IPS DF 6.9 (cell line): ENCODE measurements at regions not wholly inside any gene's neighbourhood (a gene's known extent, or its start where the extent isn't known, plus 50 kb on each side); places are given as distances from the start of the nearest gene placed in this dataset.

ENCODE experiments used
- DNase-seq: peaks from one replicate; pipeline ENCODE4 v3.0.0-alpha.2; 2013; ENCODE audit warnings: low read depth, low spot score
- H3K27ac ChIP-seq: one replicate; pipeline ENCODE4 v1.5.1; 2013; ENCODE audit warnings: low read length, control low read depth
- H3K27me3 ChIP-seq: 2 replicates; pipeline ENCODE4 v1.6.1; 2013; ENCODE audit warnings: mild to moderate bottlenecking, low read length; ENCODE audit not compliant: control insufficient read depth, insufficient read depth
- H3K36me3 ChIP-seq: 2 replicates; pipeline ENCODE4 v1.6.1; 2013; ENCODE audit warnings: low read length; ENCODE audit not compliant: control insufficient read depth, insufficient read depth
- H3K4me1 ChIP-seq: 2 replicates; pipeline ENCODE4 v1.6.1; 2013; ENCODE audit warnings: low read length; ENCODE audit not compliant: control insufficient read depth, insufficient read depth
- H3K4me3 ChIP-seq: 2 replicates; pipeline ENCODE4 v1.5.1; 2013; ENCODE audit warnings: mild to moderate bottlenecking, low read length
- H3K9me3 ChIP-seq: 2 replicates; pipeline ENCODE4 v1.6.1; 2013; ENCODE audit warnings: low read length, inconsistent platforms; ENCODE audit not compliant: control insufficient read depth, insufficient read depth
- WGBS: extraction: QIAGEN DNeasy Blood & Tissue Kit; methylation state at CpG from one replicate; pipeline ENCODE4 v1.1.7; 2013; ENCODE audit warnings: mixed read lengths, missing lambda C conversion rate; ENCODE audit not compliant: insufficient read length, insufficient coverage; 5-methylcytosine and 5-hydroxymethylcytosine counted together

GRCh38 chr9:80359941-80360881 lies 788.4 kb downstream of the TLE4 start:
- no peaks in the 10 kb centered on the region for H3K4me1 ChIP-seq
- DNase-seq = no peak
- H3K4me3 ChIP-seq = no peak overlapping the region
- no peaks in the 10 kb centered on the region for H3K9me3 ChIP-seq
- H3K27ac ChIP-seq = no peak overlapping the region
- no peaks in the 10 kb centered on the region for H3K27me3 ChIP-seq
- WGBS = no CpG with 5 or more reads among the region's 35 CpGs
- no peaks in the 10 kb centered on the region for H3K36me3 ChIP-seq

- H3K36me3 ChIP-seq = no peaks in the 10 kb centered on the region
- H3K9me3 ChIP-seq = no peaks in the 10 kb centered on the region
- no peak overlapping the region for H3K4me3 ChIP-seq
- no peaks in the 10 kb centered on the region for H3K4me1 ChIP-seq
- no peak overlapping the region for H3K27ac ChIP-seq
- DNase-seq = no peak
- no CpG with 5 or more reads among the region's 11 CpGs for WGBS
- H3K27me3 ChIP-seq = no peaks in the 10 kb centered on the region
Observed at GRCh38 chr9:80359291-80359690, 787.5 kb downstream of the TLE4 start.

- WGBS = no CpG with 5 or more reads among the region's 2 CpGs
- H3K9me3 ChIP-seq = no peaks in the 10 kb centered on the region
Observed at GRCh38 chr9:80352967-80353366, 781.2 kb downstream of the TLE4 start.

GRCh38 chr9:80351612-80352011 lies 779.8 kb downstream of the TLE4 start:
- no peaks in the 10 kb centered on the region for H3K4me1 ChIP-seq
- WGBS = no CpG with 5 or more reads among the region's 1 CpG

More at GRCh38 chr9:80352967-80353366, 781.2 kb downstream of the TLE4 start:
- Histone ChIP-seq H3K27ac (no peak overlapping the region), H3K36me3 (no peaks in the 10 kb centered on the region), H3K27me3 (no peaks in the 10 kb centered on the region), H3K4me3 (no peak overlapping the region), H3K4me1 (no peaks in the 10 kb centered on the region)
- no peak for DNase-seq

DNA sequence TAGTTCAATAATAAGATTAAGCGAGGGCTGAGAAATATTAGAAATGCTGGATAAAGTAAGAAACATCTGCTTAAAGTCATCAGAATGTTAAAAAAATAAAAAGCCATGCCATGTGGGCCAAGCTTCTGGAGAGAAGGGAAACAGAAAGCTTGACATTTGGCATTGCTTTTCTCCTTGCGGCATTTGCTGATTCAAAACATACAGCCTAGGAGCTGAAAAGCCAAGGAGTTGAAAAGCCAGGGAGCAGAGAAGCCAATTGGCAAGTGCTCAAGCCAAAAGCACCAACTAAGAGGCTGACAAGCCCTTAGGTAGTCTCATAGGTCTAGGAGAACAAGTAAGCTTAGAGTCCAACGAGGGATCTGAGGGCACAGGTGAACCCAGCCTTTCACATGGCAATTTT lies 754.3 kb downstream of the TLE4 start:
- Histone ChIP-seq H3K9me3 (no peaks in the 10 kb centered on the region), H3K27me3 (no peaks in the 10 kb centered on the region), H3K4me1 (no peaks in the 10 kb centered on the region), H3K27ac (no peak overlapping the region), H3K4me3 (no peak overlapping the region), H3K36me3 (no peaks in the 10 kb centered on the region)
- no CpG with 5 or more reads among the region's 3 CpGs for WGBS
- no peak for DNase-seq

More at GRCh38 chr9:80351612-80352011, 779.8 kb downstream of the TLE4 start:
- Histone ChIP-seq H3K27ac (no peak overlapping the region), H3K27me3 (no peaks in the 10 kb centered on the region), H3K9me3 (no peaks in the 10 kb centered on the region), H3K36me3 (no peaks in the 10 kb centered on the region), H3K4me3 (no peak overlapping the region)
- no peak for DNase-seq

DNA sequence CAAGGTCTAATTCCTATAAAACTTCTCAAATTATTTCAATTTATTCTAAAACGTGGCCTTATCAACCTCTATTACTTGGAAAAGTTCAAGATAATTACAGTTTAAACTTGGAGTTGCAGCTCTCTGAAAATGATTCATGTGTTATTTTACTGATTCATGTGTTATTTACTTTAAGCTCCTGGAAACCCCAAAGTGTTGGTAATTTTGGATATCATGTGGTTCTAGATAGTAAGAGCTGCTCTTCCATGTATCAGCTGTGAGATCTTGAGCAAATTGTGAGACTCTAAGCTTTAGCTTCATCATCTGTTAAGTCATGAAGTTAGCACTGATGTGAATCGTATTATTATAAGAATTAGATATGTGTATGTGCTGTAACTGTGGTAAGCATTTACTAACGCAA lies 749.2 kb downstream of the TLE4 start:
- no peak overlapping the region for H3K27ac ChIP-seq
- H3K27me3 ChIP-seq = no peaks in the 10 kb centered on the region
- no peaks in the 10 kb centered on the region for H3K9me3 ChIP-seq
- no peaks in the 10 kb centered on the region for H3K36me3 ChIP-seq
- no peaks in the 10 kb centered on the region for H3K4me1 ChIP-seq
- no CpG with 5 or more reads among the region's 3 CpGs for WGBS
- no peak for DNase-seq
- H3K4me3 ChIP-seq = no peak overlapping the region

GRCh38 chr9:80320480-80320879 lies 748.7 kb downstream of the TLE4 start:
- H3K9me3 ChIP-seq = no peaks in the 10 kb centered on the region
- H3K4me1 ChIP-seq = no peaks in the 10 kb centered on the region
- no peak overlapping the region for H3K27ac ChIP-seq
- no peaks in the 10 kb centered on the region for H3K27me3 ChIP-seq
- WGBS = no CpG with 5 or more reads among the region's 4 CpGs
- no peak overlapping the region for H3K4me3 ChIP-seq
- H3K36me3 ChIP-seq = no peaks in the 10 kb centered on the region
- DNase-seq = no peak

DNA sequence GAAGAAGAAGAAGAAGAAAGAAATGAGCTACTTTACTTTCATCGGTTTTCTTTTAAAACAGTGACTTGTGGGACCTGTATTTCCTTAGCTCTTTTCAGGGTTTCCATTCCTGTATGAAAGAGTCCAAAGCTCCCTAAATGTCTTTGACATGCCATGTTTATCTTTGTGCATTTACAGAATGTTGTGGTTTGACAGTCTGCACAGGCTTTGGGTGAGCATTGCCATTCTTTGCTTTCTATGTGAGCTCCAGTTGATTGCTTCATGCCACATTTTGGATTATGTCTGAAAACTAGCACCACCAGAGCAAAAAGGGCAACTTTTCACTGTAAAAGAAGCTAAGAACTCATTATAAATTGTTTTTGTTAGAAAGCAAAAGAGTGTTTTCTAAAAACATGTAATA lies 733.4 kb downstream of the TLE4 start:
- Histone ChIP-seq H3K27ac (no peak overlapping the region), H3K27me3 (no peaks in the 10 kb centered on the region), H3K4me3 (no peak overlapping the region), H3K4me1 (no peaks in the 10 kb centered on the region), H3K36me3 (no peaks in the 10 kb centered on the region), H3K9me3 (no peaks in the 10 kb centered on the region)
- no peak for DNase-seq
- no CpG with 5 or more reads among the region's 1 CpG for WGBS

DNA sequence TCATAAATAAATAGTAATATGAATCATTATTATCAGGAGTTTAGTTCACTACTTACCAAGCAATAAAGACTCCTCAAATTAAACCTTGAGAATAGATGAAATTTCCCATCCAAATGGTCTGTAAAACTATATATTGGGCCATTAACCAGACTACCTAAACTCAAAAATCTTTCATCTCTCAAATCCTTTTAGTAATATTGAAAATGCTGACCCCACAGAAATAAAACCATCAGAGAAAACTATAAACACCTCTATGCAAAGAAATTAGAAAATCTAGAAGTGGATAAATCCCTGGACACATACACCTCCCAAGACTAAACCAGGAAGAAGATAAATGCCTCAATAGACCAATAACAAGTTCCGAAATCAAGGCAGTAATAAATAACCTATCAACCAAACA lies 723.2 kb downstream of the TLE4 start:
- Histone ChIP-seq H3K27me3 (no peaks in the 10 kb centered on the region), H3K36me3 (no peaks in the 10 kb centered on the region), H3K4me1 (no peaks in the 10 kb centered on the region), H3K4me3 (no peak overlapping the region), H3K9me3 (no peaks in the 10 kb centered on the region), H3K27ac (no peak overlapping the region)
- no CpG with 5 or more reads among the region's 1 CpG for WGBS
- no peak for DNase-seq

DNA sequence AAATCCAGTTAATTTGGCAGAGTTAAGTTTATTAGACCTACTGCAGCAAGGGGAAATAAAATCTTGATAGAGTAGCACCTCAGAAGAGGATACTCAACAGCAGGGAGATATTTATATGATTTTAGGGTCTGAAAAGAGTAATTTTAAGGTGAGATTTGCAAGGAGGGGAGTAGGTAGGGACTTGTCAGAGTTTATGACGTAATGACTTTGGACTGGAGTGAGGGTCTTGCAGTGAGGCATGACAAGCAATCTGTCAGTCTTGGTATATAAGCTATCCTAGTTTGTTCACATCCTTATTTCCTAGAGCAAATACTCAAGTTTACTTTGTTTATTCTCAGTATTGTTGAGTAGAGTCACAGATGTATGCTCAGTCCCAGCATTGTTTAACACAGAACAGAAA lies 722.6 kb downstream of the TLE4 start:
- WGBS = no CpG with 5 or more reads among the region's 1 CpG

GRCh38 chr9:80292231-80292630 lies 720.5 kb downstream of the TLE4 start:
- no peaks in the 10 kb centered on the region for H3K4me1 ChIP-seq
- no peak overlapping the region for H3K27ac ChIP-seq
- no peak for DNase-seq
- whole genome bisulfite sequencing = no CpG with 5 or more reads among the region's 2 CpGs
- H3K4me3 ChIP-seq = no peak overlapping the region
- no peaks in the 10 kb centered on the region for H3K27me3 ChIP-seq
- no peaks in the 10 kb centered on the region for H3K36me3 ChIP-seq
- H3K9me3 ChIP-seq = no peaks in the 10 kb centered on the region

More for the DNA sequence above, 722.6 kb downstream of the TLE4 start:
- Histone ChIP-seq H3K27ac (no peak overlapping the region), H3K4me1 (no peaks in the 10 kb centered on the region), H3K27me3 (no peaks in the 10 kb centered on the region), H3K4me3 (no peak overlapping the region), H3K36me3 (no peaks in the 10 kb centered on the region), H3K9me3 (no peaks in the 10 kb centered on the region)
- DNase-seq = no peak
